ENCODE measurements at regions not wholly inside any gene's neighbourhood (a gene's known extent, or its start where the extent isn't known, plus 50 kb on each side); places are given as distances from the start of the nearest gene placed in this dataset.

DNA sequence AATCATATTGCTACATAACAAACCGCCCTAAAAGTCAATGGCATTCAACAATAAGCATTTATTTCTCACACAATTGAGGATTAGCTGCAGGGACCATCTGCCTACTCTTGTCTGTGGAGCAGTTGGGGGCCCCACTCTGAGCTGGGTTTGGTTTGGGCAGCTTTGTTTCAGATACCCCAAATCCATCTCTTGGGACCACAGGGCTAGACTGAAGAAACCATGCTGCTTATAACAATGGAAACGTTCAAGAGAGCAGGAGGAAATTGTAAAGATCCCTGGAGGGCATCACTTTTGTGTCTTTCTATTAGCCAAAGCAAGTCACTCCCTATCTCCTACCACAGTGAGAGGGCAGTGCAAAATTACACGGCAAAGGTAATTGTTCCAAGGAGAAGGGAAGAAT is 146.5 kb upstream of the MGAT5 start:
- Mint-ChIP-seq H3K4me3 (no peak overlapping the region), H3K9me3 (peaks cover 13 to 19% of the 10 kb centered on the region in 2 experiments), H3K27ac (no peak overlapping the region; a peak in 1 of 7 replicates), H3K36me3 (ENCODE audit: insufficient read depth in 1 of 3, low read depth in 3 of 3) (peaks cover 4 to 21% (median 7%) of the 10 kb centered on the region in 3 experiments), H3K4me1 (peaks cover 10 to 21% of the 10 kb centered on the region in 2 experiments), H3K27me3 (ENCODE audit: low read depth) (no peaks in the 10 kb centered on the region; the same call in 1 of the 2 replicates)
- Histone ChIP-seq H2AK5ac (ENCODE audit: insufficient read length, low read length) (no peak overlapping the region), H3K23ac (ENCODE audit: insufficient read length, low read depth, low read length) (no peak overlapping the region), H2BK120ac (ENCODE audit: low read depth, low read length, poor library complexity, severe bottlenecking) (no peak overlapping the region), H3K14ac (ENCODE audit: insufficient read depth, low read length) (no peak overlapping the region), H3K27ac (ENCODE audit: insufficient read length, low read depth, low read length) (no peak overlapping the region), H3K18ac (ENCODE audit: insufficient read length, low read depth, low read length) (no peak overlapping the region), H3K9me3 (ENCODE audit: control insufficient read depth, low read depth, low read length) (no peaks in the 10 kb centered on the region), H3K27me3 (ENCODE audit: insufficient read depth, low read length) (no peaks in the 10 kb centered on the region), H3K9ac (ENCODE audit: extremely low read depth, insufficient read length, low read length) (no peak overlapping the region), H3K4me1 (ENCODE audit: insufficient read depth, low read length) (no peaks in the 10 kb centered on the region), H4K8ac (replicated peaks; ENCODE audit: insufficient read length, low read depth, low read length) (no peak overlapping the region), H2BK15ac (ENCODE audit: low read depth, low read length) (no peak overlapping the region), H4K20me1 (ENCODE audit: control insufficient read depth, insufficient read depth, insufficient read length) (no peaks in the 10 kb centered on the region), H3K4me2 (ENCODE audit: insufficient read depth, insufficient read length, low read length) (no peak overlapping the region), H3K23me2 (ENCODE audit: insufficient read length, low read depth, low read length, poor library complexity, severe bottlenecking) (no peaks in the 10 kb centered on the region), H3K4ac (ENCODE audit: low read depth, low read length) (no peak overlapping the region), H4K5ac (ENCODE audit: insufficient read length, low read depth, low read length) (no peak overlapping the region), H2BK12ac (ENCODE audit: insufficient read length, low read depth, low read length) (no peak overlapping the region), H4K91ac (ENCODE audit: insufficient read length, low read depth, low read length) (no peak overlapping the region), H3T11ph (ENCODE audit: low read length) (no peak overlapping the region), H3K79me1 (ENCODE audit: insufficient read depth, low read depth, low read length, poor library complexity, severe bottlenecking) (no peaks in the 10 kb centered on the region), H2AFZ (ENCODE audit: low read length) (no peak overlapping the region), H2BK20ac (ENCODE audit: low read depth, low read length, poor library complexity, severe bottlenecking) (no peak overlapping the region), H3K56ac (ENCODE audit: insufficient read length, low read depth, low read length) (no peak overlapping the region), H2BK5ac (ENCODE audit: insufficient read length, low read length) (no peak overlapping the region), H3K79me2 (ENCODE audit: insufficient read depth, low read length) (no peaks in the 10 kb centered on the region)
- WGBS (ENCODE audit: extremely low coverage, insufficient read length, low lambda C conversion rate) = no CpG with 5 or more reads among the region's 3 CpGs
- TF ChIP-seq, protein P1, sequence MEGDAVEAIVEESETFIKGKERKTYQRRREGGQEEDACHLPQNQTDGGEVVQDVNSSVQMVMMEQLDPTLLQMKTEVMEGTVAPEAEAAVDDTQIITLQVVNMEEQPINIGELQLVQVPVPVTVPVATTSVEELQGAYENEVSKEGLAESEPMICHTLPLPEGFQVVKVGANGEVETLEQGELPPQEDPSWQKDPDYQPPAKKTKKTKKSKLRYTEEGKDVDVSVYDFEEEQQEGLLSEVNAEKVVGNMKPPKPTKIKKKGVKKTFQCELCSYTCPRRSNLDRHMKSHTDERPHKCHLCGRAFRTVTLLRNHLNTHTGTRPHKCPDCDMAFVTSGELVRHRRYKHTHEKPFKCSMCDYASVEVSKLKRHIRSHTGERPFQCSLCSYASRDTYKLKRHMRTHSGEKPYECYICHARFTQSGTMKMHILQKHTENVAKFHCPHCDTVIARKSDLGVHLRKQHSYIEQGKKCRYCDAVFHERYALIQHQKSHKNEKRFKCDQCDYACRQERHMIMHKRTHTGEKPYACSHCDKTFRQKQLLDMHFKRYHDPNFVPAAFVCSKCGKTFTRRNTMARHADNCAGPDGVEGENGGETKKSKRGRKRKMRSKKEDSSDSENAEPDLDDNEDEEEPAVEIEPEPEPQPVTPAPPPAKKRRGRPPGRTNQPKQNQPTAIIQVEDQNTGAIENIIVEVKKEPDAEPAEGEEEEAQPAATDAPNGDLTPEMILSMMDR (conservative IDR thresholded peaks at IDR 0.05) = no peak
- no peak for DNase-seq
